Gastroesophageal sphincter (tissue), 3 donors: ENCODE measurements at regions not wholly inside any gene's neighbourhood (a gene's known extent, or its start where the extent isn't known, plus 50 kb on each side); places are given as distances from the start of the nearest gene placed in this dataset.

Experiments used
- POLR2A ChIP-seq, 2 donors: fragments of 450-650 bp; IDR thresholded peaks; one replicate each; pipeline ENCODE4 v1.6.1; 2017; ENCODE audit warnings: antibody characterized with exemption in 2 of 2, mild to moderate bottlenecking in 2 of 2, moderate library complexity in 1 of 2
- TF ChIP-seq, protein P1 (sequence below), 4 experiments: fragments of 200-600 bp in 2 of 4; fragments of 450-650 bp in 2 of 4; sonication (generic) in 1 of 4; IDR thresholded peaks; one replicate each; pipeline ENCODE4 v1.5.1; 2017 to 2019; ENCODE audit warnings: antibody characterized with exemption in 4 of 4, mild to moderate bottlenecking in 2 of 4, moderate library complexity in 2 of 4

DNA sequence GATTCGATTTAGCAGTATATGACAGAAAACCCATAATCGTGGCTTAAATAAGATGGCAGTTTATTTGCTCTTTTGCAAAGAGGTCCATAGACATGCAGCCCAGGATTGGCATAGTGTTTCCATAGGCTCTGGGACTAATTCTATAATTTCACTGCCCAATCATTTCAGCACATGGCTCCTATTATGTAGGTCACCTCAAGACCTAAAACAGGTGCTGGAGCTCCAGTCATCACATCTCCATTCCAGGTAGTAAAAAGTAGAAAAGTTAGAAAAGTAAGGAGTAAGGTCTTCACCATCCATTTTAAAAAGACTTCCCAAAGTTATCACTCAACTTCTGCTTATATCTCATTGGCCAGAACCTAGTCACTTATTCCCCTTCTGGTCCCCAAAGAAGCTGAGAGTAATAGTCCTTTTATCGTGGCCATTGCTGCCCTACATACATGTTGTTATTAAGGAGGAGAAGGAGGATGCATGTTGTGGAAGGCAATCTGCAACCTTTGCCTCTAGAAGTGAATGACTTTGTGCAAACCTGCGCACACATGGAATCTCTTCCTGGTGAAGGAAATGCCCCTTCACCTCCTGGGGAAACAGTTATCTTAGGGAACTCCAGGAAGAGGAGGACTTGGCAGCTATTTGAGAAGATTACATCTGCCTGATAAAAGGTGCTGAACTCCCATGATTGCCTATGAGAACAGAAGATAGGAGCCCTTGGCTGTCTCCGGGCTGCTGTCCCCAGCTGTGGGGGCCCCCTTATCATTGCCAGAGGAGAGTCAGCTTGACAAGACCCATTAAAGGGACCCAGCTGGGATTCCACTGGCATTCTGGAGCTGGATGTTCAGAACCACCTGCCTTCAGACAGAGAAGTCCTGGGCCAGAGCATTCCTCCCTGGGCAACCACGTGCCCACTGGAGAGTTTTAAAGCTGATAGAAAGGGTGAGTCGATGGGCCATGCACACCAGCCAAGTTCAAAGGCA lies 330.6 kb upstream of the ZMIZ1 start:
- TF ChIP-seq, protein P1, sequence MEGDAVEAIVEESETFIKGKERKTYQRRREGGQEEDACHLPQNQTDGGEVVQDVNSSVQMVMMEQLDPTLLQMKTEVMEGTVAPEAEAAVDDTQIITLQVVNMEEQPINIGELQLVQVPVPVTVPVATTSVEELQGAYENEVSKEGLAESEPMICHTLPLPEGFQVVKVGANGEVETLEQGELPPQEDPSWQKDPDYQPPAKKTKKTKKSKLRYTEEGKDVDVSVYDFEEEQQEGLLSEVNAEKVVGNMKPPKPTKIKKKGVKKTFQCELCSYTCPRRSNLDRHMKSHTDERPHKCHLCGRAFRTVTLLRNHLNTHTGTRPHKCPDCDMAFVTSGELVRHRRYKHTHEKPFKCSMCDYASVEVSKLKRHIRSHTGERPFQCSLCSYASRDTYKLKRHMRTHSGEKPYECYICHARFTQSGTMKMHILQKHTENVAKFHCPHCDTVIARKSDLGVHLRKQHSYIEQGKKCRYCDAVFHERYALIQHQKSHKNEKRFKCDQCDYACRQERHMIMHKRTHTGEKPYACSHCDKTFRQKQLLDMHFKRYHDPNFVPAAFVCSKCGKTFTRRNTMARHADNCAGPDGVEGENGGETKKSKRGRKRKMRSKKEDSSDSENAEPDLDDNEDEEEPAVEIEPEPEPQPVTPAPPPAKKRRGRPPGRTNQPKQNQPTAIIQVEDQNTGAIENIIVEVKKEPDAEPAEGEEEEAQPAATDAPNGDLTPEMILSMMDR (IDR thresholded peaks at IDR 0.05): no peak
- TF ChIP-seq POLR2A (IDR thresholded peaks at IDR 0.05): no peak
